HepG2 (cell line): ENCODE measurements at regions not wholly inside any gene's neighbourhood (a gene's known extent, or its start where the extent isn't known, plus 50 kb on each side); places are given as distances from the start of the nearest gene placed in this dataset.

Source experiments
- ATAC-seq: fragments of 200-7000 bp; cut with Tn5 transposase; 3 replicates; pipeline ENCODE4 v1.9.1; 2020; ENCODE audit warnings: mild to moderate bottlenecking, moderate library complexity
- BruUV-seq: library from RNA; stranded (reverse); fragments of 400-500 nt; replicated peaks from 2 replicates; lab custom pipeline; 2021; lab: Mats Ljungman, UMichigan
- CTCF ChIA-PET: fragments of 300-600 bp; formaldehyde crosslinking; extraction: SDS; loops from one replicate; lab custom pipeline; 2021; ENCODE audit warnings: low total read pairs, inconsistent platforms, low intra/inter-chr PET ratio; lab: Yijun Ruan, JAX
- POLR2A ChIA-PET: fragments of 350-600 bp; sonication (Branson Sonifier 250); formaldehyde crosslinking; loops from one replicate; lab custom pipeline; 2020; ENCODE audit warnings: antibody characterized with exemption, inconsistent platforms; lab: Yijun Ruan, JAX
- DNase-seq: peaks from one replicate; pipeline ENCODE4 v3.0.0-alpha.2; 2015; ENCODE audit warnings: low spot score
- FAIRE-seq: peaks from 3 replicates; lab custom pipeline; 2011; peaks lifted over from hg19 to GRCh38; lab: Jason Lieb, UNC
- H2AFZ ChIP-seq: one replicate; pipeline ENCODE4 v1.6.1; 2011; ENCODE audit warnings: low read length, inconsistent platforms
- H3K27ac ChIP-seq: fragments of 300-600 bp; 3 replicates; pipeline ENCODE4 v1.8.0; 2011; ENCODE audit warnings: mixed run types, mild to moderate bottlenecking, mixed read lengths, low read length, inconsistent platforms; ENCODE audit not compliant: insufficient read depth; ENCODE audit errors: extremely low read length
- H3K27me3 ChIP-seq, 2 experiments: fragments of 200-600 bp in 1 of 2; 2 replicates in 1 of 2; 3 replicates in 1 of 2; pipeline versions ENCODE4 v1.6.0 to v1.8.0; 2011; ENCODE audit warnings: low read length in 2 of 2, mild to moderate bottlenecking in 2 of 2, moderate library complexity in 2 of 2, inconsistent platforms in 1 of 2; ENCODE audit not compliant: insufficient read depth in 2 of 2, control insufficient read depth in 1 of 2
- H3K36me3 ChIP-seq, 2 experiments: fragments of 200-600 bp in 1 of 2; replicated peaks in 1 of 2; 2 replicates in 1 of 2; 3 replicates in 1 of 2; pipeline versions ENCODE4 v1.5.1 to v1.8.0; 2011; ENCODE audit warnings: low read length in 2 of 2, inconsistent platforms in 1 of 2; ENCODE audit not compliant: insufficient read depth in 2 of 2, control insufficient read depth in 1 of 2
- H3K4me1 ChIP-seq: 2 replicates; pipeline ENCODE4 v1.5.1; 2012; ENCODE audit warnings: low read length, inconsistent platforms; ENCODE audit not compliant: insufficient read depth
- H3K4me2 ChIP-seq: 2 replicates; pipeline ENCODE4 v1.6.0; 2011; ENCODE audit warnings: low read depth, low read length, inconsistent platforms
- H3K4me3 ChIP-seq, 3 experiments: fragments of 200-600 bp in 1 of 3; sonication (generic), shearing (Covaris generic) in 1 of 3; replicated peaks in 1 of 3; 2 replicates each; pipeline ENCODE4 v1.5.1; 2011 to 2016; ENCODE audit warnings: low read length in 3 of 3, inconsistent platforms in 2 of 3, low read depth in 2 of 3, mild to moderate bottlenecking in 2 of 3, control low read depth in 1 of 3, mixed read lengths in 1 of 3; ENCODE audit not compliant: insufficient read depth in 1 of 3
- H3K79me2 ChIP-seq: one replicate; pipeline ENCODE4 v1.6.1; 2011; ENCODE audit warnings: low read length, inconsistent platforms; ENCODE audit not compliant: insufficient read depth
- H3K9ac ChIP-seq: 2 replicates; pipeline ENCODE4 v1.6.0; 2011; ENCODE audit warnings: mild to moderate bottlenecking, low read depth, low read length, inconsistent platforms; ENCODE audit not compliant: insufficient read depth
- H3K9me3 ChIP-seq: 2 replicates; pipeline ENCODE4 v1.5.1; 2012; ENCODE audit warnings: mild to moderate bottlenecking, low read length
- H4K20me1 ChIP-seq: 2 replicates; pipeline ENCODE4 v1.6.0; 2011; ENCODE audit warnings: inconsistent platforms, mild to moderate bottlenecking, low read length, moderate library complexity; ENCODE audit not compliant: insufficient read depth
- EZH2 ChIP-seq: conservative IDR thresholded peaks from 2 replicates; pipeline ENCODE4 v1.6.1; 2012; ENCODE audit warnings: mild to moderate bottlenecking, low read depth, low read length, moderate library complexity
- HOXA5 ChIP-seq: sonication (generic); formaldehyde crosslinking; IDR thresholded peaks from 2 replicates; pipeline ENCODE4 v1.4.0; 2020; ENCODE audit warnings: missing genetic modification reagents
- JDP2 ChIP-seq: sonication (generic); formaldehyde crosslinking; IDR thresholded peaks from 2 replicates; pipeline ENCODE4 v1.8.1; 2022; ENCODE audit warnings: missing genetic modification reagents, borderline replicate concordance
- MZF1 ChIP-seq: sonication (generic); formaldehyde crosslinking; IDR thresholded peaks from 2 replicates; pipeline ENCODE4 v1.8.1; 2023; ENCODE audit warnings: mild to moderate bottlenecking, missing genetic modification reagents, borderline replicate concordance
- PBX2 ChIP-seq: IDR thresholded peaks from 2 replicates; pipeline ENCODE4 v1.6.1; 2016; ENCODE audit warnings: control low read depth
- SALL1 ChIP-seq: sonication (generic); formaldehyde crosslinking; IDR thresholded peaks from 2 replicates; pipeline ENCODE4 v1.8.0; 2022; ENCODE audit warnings: mild to moderate bottlenecking, missing genetic modification reagents
- SP2 ChIP-seq: sonication (generic); formaldehyde crosslinking; IDR thresholded peaks from 2 replicates; pipeline ENCODE4 v1.5.1; 2020; ENCODE audit warnings: mild to moderate bottlenecking, missing genetic modification reagents
- TEF ChIP-seq: sonication (generic); formaldehyde crosslinking; IDR thresholded peaks from 2 replicates; pipeline ENCODE4 v1.5.0; 2020; ENCODE audit warnings: missing genetic modification reagents
- ZFP41 ChIP-seq: sonication (generic); formaldehyde crosslinking; IDR thresholded peaks from 2 replicates; pipeline ENCODE4 v1.4.0; 2020; ENCODE audit warnings: mild to moderate bottlenecking, missing genetic modification reagents, borderline replicate concordance
- ZNF121 ChIP-seq: sonication (generic); formaldehyde crosslinking; IDR thresholded peaks from 2 replicates; pipeline ENCODE4 v1.5.0; 2020; ENCODE audit warnings: mild to moderate bottlenecking, missing genetic modification reagents
- ZNF292 ChIP-seq: sonication (generic); formaldehyde crosslinking; IDR thresholded peaks from 2 replicates; pipeline ENCODE4 v1.8.1; 2022; ENCODE audit warnings: mild to moderate bottlenecking, low read depth, missing genetic modification reagents, borderline replicate concordance
- ZNF589 ChIP-seq: sonication (generic); formaldehyde crosslinking; conservative IDR thresholded peaks from 2 replicates; pipeline ENCODE4 v1.8.0; 2022; ENCODE audit warnings: mild to moderate bottlenecking, moderate library complexity, missing genetic modification reagents
- ZSCAN5A ChIP-seq: sonication (generic); formaldehyde crosslinking; IDR thresholded peaks from 2 replicates; pipeline ENCODE4 v1.8.0; 2022; ENCODE audit warnings: mild to moderate bottlenecking, missing genetic modification reagents, borderline replicate concordance
- WGBS: methylation state at CpG from one replicate; pipeline ENCODE4 v1.1.6; 2017; ENCODE audit warnings: low lambda C conversion rate; 5-methylcytosine and 5-hydroxymethylcytosine counted together
- in situ Hi-C: cut with HindIII; loops from 2 replicates; pipeline ENCODE4 v1.10.0; 2017; ENCODE audit warnings: low pct_unique_long_range_greater_than_20kb; ENCODE audit not compliant: extremely low pct_ligation_motif_present
- intact Hi-C: fragments of 100-400 bp; cut with micrococcal nuclease; formaldehyde crosslinking; loops from one replicate; pipeline ENCODE4 v1.10.0; 2022; ENCODE audit not compliant: unreplicated experiment
- TF ChIP-seq, protein P1 (sequence below): sonication (generic); formaldehyde crosslinking; IDR thresholded peaks from 2 replicates; pipeline ENCODE4 v1.5.0; 2020; ENCODE audit warnings: missing genetic modification reagents
- TF ChIP-seq, protein P2 (sequence below): sonication (generic); formaldehyde crosslinking; IDR thresholded peaks from 2 replicates; pipeline ENCODE4 v1.4.0; 2020; ENCODE audit warnings: missing genetic modification reagents, mild to moderate bottlenecking, borderline replicate concordance

GRCh38 chr1:157239936-157240335 lies 101.7 kb upstream of the ETV3 start (continued):
- TF ChIP-seq SP2 (no peak), ZNF589 (no peak)
- TF ChIP-seq, protein P1, sequence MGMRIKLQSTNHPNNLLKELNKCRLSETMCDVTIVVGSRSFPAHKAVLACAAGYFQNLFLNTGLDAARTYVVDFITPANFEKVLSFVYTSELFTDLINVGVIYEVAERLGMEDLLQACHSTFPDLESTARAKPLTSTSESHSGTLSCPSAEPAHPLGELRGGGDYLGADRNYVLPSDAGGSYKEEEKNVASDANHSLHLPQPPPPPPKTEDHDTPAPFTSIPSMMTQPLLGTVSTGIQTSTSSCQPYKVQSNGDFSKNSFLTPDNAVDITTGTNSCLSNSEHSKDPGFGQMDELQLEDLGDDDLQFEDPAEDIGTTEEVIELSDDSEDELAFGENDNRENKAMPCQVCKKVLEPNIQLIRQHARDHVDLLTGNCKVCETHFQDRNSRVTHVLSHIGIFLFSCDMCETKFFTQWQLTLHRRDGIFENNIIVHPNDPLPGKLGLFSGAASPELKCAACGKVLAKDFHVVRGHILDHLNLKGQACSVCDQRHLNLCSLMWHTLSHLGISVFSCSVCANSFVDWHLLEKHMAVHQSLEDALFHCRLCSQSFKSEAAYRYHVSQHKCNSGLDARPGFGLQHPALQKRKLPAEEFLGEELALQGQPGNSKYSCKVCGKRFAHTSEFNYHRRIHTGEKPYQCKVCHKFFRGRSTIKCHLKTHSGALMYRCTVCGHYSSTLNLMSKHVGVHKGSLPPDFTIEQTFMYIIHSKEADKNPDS (CRISPR knock-in tag) = no peak
- TF ChIP-seq, protein P2, sequence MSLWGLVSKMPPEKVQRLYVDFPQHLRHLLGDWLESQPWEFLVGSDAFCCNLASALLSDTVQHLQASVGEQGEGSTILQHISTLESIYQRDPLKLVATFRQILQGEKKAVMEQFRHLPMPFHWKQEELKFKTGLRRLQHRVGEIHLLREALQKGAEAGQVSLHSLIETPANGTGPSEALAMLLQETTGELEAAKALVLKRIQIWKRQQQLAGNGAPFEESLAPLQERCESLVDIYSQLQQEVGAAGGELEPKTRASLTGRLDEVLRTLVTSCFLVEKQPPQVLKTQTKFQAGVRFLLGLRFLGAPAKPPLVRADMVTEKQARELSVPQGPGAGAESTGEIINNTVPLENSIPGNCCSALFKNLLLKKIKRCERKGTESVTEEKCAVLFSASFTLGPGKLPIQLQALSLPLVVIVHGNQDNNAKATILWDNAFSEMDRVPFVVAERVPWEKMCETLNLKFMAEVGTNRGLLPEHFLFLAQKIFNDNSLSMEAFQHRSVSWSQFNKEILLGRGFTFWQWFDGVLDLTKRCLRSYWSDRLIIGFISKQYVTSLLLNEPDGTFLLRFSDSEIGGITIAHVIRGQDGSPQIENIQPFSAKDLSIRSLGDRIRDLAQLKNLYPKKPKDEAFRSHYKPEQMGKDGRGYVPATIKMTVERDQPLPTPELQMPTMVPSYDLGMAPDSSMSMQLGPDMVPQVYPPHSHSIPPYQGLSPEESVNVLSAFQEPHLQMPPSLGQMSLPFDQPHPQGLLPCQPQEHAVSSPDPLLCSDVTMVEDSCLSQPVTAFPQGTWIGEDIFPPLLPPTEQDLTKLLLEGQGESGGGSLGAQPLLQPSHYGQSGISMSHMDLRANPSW = no peak

- BruUV-seq = no TSS peak
- ChIA-PET POLR2A (no interaction called here), CTCF (no interaction called here)
- in situ Hi-C loops (no loop called here), intact Hi-C loops (no loop called here)
- FAIRE-seq = no peak
- Histone ChIP-seq H3K9me3 (no peaks in the 10 kb centered on the region), H2AFZ (peak overlapping the region; percentile 6), H3K4me3 (no peak overlapping the region), H3K27ac (peak overlapping the region; percentile 80), H4K20me1 (no peaks in the 10 kb centered on the region), H3K36me3 (no peaks in the 10 kb centered on the region), H3K27me3 (no peaks in the 10 kb centered on the region), H3K4me2 (no peak overlapping the region), H3K9ac (0 out of 2 replicates have a peak overlapping the region, but pooled peaks have one; percentile 10), H3K79me2 (no peaks in the 10 kb centered on the region), H3K4me1 (peaks cover 72% of the 10 kb centered on the region)
- ATAC-seq = no peak
- DNase-seq = no peak
- 94% methylated on average over 4 of the region's 4 CpGs for WGBS
- no peak for TF ChIP-seq EZH2
- no peak for TF ChIP-seq JDP2 (CRISPR knock-in tag)
- no peak for TF ChIP-seq MZF1 (CRISPR knock-in tag)
- no peak for TF ChIP-seq ZSCAN5A (CRISPR knock-in tag)
- no peak for TF ChIP-seq HOXA5 (CRISPR knock-in tag)
- no peak for TF ChIP-seq ZNF292
- TF ChIP-seq ZFP41 = no peak
- TF ChIP-seq PBX2 (CRISPR knock-in tag) = no peak
- no peak for TF ChIP-seq TEF (CRISPR knock-in tag)
- TF ChIP-seq SALL1 (CRISPR knock-in tag) = no peak
- TF ChIP-seq ZNF121 (CRISPR knock-in tag) = no peak
These were observed 100.4 kb upstream of the ETV3 start for GRCh38 chr1:157238585-157238984.
